GM12891 (cell line): ENCODE measurements at regions not wholly inside any gene's neighbourhood (a gene's known extent, or its start where the extent isn't known, plus 50 kb on each side); places are given as distances from the start of the nearest gene placed in this dataset.

Experiments used
- POLR2A ChIP-seq: IDR thresholded peaks from 2 replicates; pipeline ENCODE4 v1.6.1; 2011; ENCODE audit warnings: low read depth, low read length, control low read depth
- POLR2AphosphoS5 ChIP-seq: IDR thresholded peaks from 2 replicates; pipeline ENCODE4 v1.6.1; 2011; ENCODE audit warnings: low read depth, low read length, control low read depth

- TF ChIP-seq POLR2A (no peak), POLR2AphosphoS5 (no peak)
These were observed 55.0 kb upstream of the APC start for GRCh38 chr5:112682621-112683061.
